KMS-11 (cell line): ENCODE measurements at regions not wholly inside any gene's neighbourhood (a gene's known extent, or its start where the extent isn't known, plus 50 kb on each side); places are given as distances from the start of the nearest gene placed in this dataset.

Experiments used
- H2AFZ ChIP-seq: fragments of 200-600 bp; sonication (generic); 2 replicates; pipeline ENCODE4 v1.6.1; 2016; ENCODE audit warnings: antibody characterized with exemption, mixed run types, low read depth
- H3K27ac ChIP-seq: fragments of 200-600 bp; sonication (generic); 2 replicates; pipeline ENCODE4 v1.6.1; 2016; ENCODE audit warnings: mild to moderate bottlenecking, mixed run types
- H3K27me3 ChIP-seq: fragments of 200-600 bp; sonication (generic); 2 replicates; pipeline ENCODE4 v1.6.1; 2017; ENCODE audit warnings: mild to moderate bottlenecking, low read depth, mixed run types, moderate library complexity; ENCODE audit not compliant: insufficient read depth
- H3K36me3 ChIP-seq: fragments of 200-600 bp; sonication (generic); 2 replicates; pipeline ENCODE4 v1.6.1; 2017; ENCODE audit warnings: mild to moderate bottlenecking, mixed run types; ENCODE audit not compliant: insufficient read depth
- H3K4me1 ChIP-seq: fragments of 200-600 bp; sonication (generic); 2 replicates; pipeline ENCODE4 v1.6.1; 2016; ENCODE audit warnings: mild to moderate bottlenecking, low read depth, mixed run types; ENCODE audit not compliant: poor library complexity, severe bottlenecking
- H3K4me2 ChIP-seq: fragments of 200-600 bp; sonication (generic); 2 replicates; pipeline ENCODE4 v1.7.0; 2016; ENCODE audit warnings: mild to moderate bottlenecking, mixed run types
- H3K4me3 ChIP-seq: fragments of 200-600 bp; sonication (generic); IDR thresholded peaks from 2 replicates; pipeline ENCODE4 v1.6.1; 2017; ENCODE audit warnings: low read depth, low read length, mixed read lengths; ENCODE audit not compliant: insufficient read depth
- H3K79me2 ChIP-seq: fragments of 200-600 bp; sonication (generic); 2 replicates; pipeline ENCODE4 v1.6.1; 2016; ENCODE audit warnings: low read depth, mixed run types; ENCODE audit not compliant: insufficient read depth
- H3K9ac ChIP-seq: fragments of 200-600 bp; sonication (generic); 2 replicates; pipeline ENCODE4 v1.6.1; 2016; ENCODE audit warnings: mild to moderate bottlenecking, mixed run types
- H4K20me1 ChIP-seq: fragments of 200-600 bp; sonication (generic); 2 replicates; pipeline ENCODE4 v1.6.1; 2016; ENCODE audit warnings: mild to moderate bottlenecking, mixed run types; ENCODE audit not compliant: insufficient read depth
- CTCF ChIP-seq: fragments of 200-600 bp; sonication (generic); conservative IDR thresholded peaks from 2 replicates; pipeline ENCODE4 v1.6.1; 2017; ENCODE audit warnings: low read depth, mild to moderate bottlenecking, antibody characterized with exemption, low read length, moderate library complexity, mixed read lengths

GRCh38 chr5:144742361-144742760, 571.7 kb downstream of the KCTD16 start:
- H3K79me2 ChIP-seq, result no peaks in the 10 kb centered on the region
- H3K4me3 ChIP-seq, result no peak overlapping the region
- H3K27ac ChIP-seq, result no peak overlapping the region
- H3K4me2 ChIP-seq, result no peak overlapping the region
- no peaks in the 10 kb centered on the region for H3K27me3 ChIP-seq
- TF ChIP-seq CTCF, result no peak
- no peak overlapping the region for H2AFZ ChIP-seq
- no peaks in the 10 kb centered on the region for H3K36me3 ChIP-seq
- no peak overlapping the region for H3K9ac ChIP-seq
- H4K20me1 ChIP-seq, result no peaks in the 10 kb centered on the region
- no peaks in the 10 kb centered on the region for H3K4me1 ChIP-seq

- H3K4me1 ChIP-seq, result no peaks in the 10 kb centered on the region
- no peak overlapping the region for H3K27ac ChIP-seq
- no peaks in the 10 kb centered on the region for H4K20me1 ChIP-seq
- H3K79me2 ChIP-seq, result no peaks in the 10 kb centered on the region
- no peaks in the 10 kb centered on the region for H3K27me3 ChIP-seq
- no peak overlapping the region for H3K9ac ChIP-seq
- no peak overlapping the region for H3K4me3 ChIP-seq
- no peak overlapping the region for H2AFZ ChIP-seq
- no peak overlapping the region for H3K4me2 ChIP-seq
- TF ChIP-seq CTCF, result no peak
- no peaks in the 10 kb centered on the region for H3K36me3 ChIP-seq
Measured at GRCh38 chr5:144731786-144732185, 561.1 kb downstream of the KCTD16 start.

- H3K9ac ChIP-seq, result no peak overlapping the region
- no peaks in the 10 kb centered on the region for H3K27me3 ChIP-seq
- H2AFZ ChIP-seq, result no peak overlapping the region
- no peaks in the 10 kb centered on the region for H4K20me1 ChIP-seq
- H3K79me2 ChIP-seq, result no peaks in the 10 kb centered on the region
- no peak overlapping the region for H3K27ac ChIP-seq
- no peaks in the 10 kb centered on the region for H3K36me3 ChIP-seq
- H3K4me3 ChIP-seq, result no peak overlapping the region
- H3K4me2 ChIP-seq, result no peak overlapping the region
- no peak for TF ChIP-seq CTCF
- H3K4me1 ChIP-seq, result no peaks in the 10 kb centered on the region
Measured at GRCh38 chr5:144712090-144712489, 541.4 kb downstream of the KCTD16 start.

- no peak overlapping the region for H3K9ac ChIP-seq
- no peak overlapping the region for H3K4me2 ChIP-seq
- no peaks in the 10 kb centered on the region for H3K36me3 ChIP-seq
Measured at GRCh38 chr5:144711172-144711571, 540.5 kb downstream of the KCTD16 start.

More at GRCh38 chr5:144711172-144711571, 540.5 kb downstream of the KCTD16 start:
- H2AFZ ChIP-seq, result no peak overlapping the region
- TF ChIP-seq CTCF, result no peak
- H3K27ac ChIP-seq, result no peak overlapping the region
- no peak overlapping the region for H3K4me3 ChIP-seq
- H3K79me2 ChIP-seq, result no peaks in the 10 kb centered on the region
- H3K4me1 ChIP-seq, result no peaks in the 10 kb centered on the region
- no peaks in the 10 kb centered on the region for H3K27me3 ChIP-seq
- H4K20me1 ChIP-seq, result no peaks in the 10 kb centered on the region
